ENCODE measurements at regions not wholly inside any gene's neighbourhood (a gene's known extent, or its start where the extent isn't known, plus 50 kb on each side); places are given as distances from the start of the nearest gene placed in this dataset.

DNA sequence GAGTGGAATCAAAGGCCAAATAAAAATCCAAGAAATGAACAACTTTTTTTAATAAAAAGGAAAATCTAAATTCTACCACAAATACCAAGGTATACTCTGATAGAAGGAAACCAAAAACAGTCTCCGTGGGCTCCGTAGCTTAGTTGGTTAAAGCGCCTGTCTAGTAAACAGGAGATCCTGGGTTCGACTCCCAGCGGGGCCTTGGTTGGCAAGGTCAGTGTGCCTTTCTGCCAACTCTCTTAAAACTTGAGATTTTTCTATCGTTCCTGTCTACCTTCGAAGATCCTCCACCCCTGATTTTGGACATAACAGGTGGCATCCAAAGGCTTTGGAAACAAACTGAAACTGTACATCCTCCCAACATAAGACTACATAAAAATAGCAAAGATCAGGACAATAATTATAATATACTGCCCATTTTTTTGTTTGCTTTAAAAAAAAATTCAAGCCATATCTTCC lies 197.9 kb downstream of the TRIM27 start:
- no peak for DNase-seq (ENCODE audit: low spot score)
- TF ChIP-seq, protein P1, sequence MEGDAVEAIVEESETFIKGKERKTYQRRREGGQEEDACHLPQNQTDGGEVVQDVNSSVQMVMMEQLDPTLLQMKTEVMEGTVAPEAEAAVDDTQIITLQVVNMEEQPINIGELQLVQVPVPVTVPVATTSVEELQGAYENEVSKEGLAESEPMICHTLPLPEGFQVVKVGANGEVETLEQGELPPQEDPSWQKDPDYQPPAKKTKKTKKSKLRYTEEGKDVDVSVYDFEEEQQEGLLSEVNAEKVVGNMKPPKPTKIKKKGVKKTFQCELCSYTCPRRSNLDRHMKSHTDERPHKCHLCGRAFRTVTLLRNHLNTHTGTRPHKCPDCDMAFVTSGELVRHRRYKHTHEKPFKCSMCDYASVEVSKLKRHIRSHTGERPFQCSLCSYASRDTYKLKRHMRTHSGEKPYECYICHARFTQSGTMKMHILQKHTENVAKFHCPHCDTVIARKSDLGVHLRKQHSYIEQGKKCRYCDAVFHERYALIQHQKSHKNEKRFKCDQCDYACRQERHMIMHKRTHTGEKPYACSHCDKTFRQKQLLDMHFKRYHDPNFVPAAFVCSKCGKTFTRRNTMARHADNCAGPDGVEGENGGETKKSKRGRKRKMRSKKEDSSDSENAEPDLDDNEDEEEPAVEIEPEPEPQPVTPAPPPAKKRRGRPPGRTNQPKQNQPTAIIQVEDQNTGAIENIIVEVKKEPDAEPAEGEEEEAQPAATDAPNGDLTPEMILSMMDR (IDR thresholded peaks at IDR 0.05; ENCODE audit: poor library complexity): no peak
- TF ChIP-seq EZH2phosphoT487 (IDR thresholded peaks at IDR 0.05; ENCODE audit: low read depth, severe bottlenecking, unreplicated experiment) (no peak), EZH2 (IDR thresholded peaks at IDR 0.05; ENCODE audit: borderline replicate concordance) (no peak)
- H3K27ac ChIP-seq: no peak overlapping the region
- no peaks in the 10 kb centered on the region for H3K9me2 ChIP-seq (replicated peaks; ENCODE audit: insufficient read depth)
- no peaks in the 10 kb centered on the region for H3K9me3 ChIP-seq (ENCODE audit: low read depth)
- no peaks in the 10 kb centered on the region for H3K4me1 ChIP-seq (ENCODE audit: insufficient read depth)
- H4K20me1 ChIP-seq (ENCODE audit: insufficient read depth, poor library complexity, severe bottlenecking): no peaks in the 10 kb centered on the region
- peaks cover 36% of the 10 kb centered on the region for H3K27me3 ChIP-seq
- WGBS (ENCODE audit: low lambda C conversion rate, missing lambda C conversion rate): 36% methylated on average over 7 of the region's 7 CpGs
- no peak overlapping the region for H3K4me3 ChIP-seq
- no peak overlapping the region for H2AFZ ChIP-seq
- no peak overlapping the region for H3K4me2 ChIP-seq
- H3K36me3 ChIP-seq (replicated peaks; ENCODE audit: insufficient read depth, low read depth): no peaks in the 10 kb centered on the region
- H3K79me2 ChIP-seq: no peaks in the 10 kb centered on the region

DNA sequence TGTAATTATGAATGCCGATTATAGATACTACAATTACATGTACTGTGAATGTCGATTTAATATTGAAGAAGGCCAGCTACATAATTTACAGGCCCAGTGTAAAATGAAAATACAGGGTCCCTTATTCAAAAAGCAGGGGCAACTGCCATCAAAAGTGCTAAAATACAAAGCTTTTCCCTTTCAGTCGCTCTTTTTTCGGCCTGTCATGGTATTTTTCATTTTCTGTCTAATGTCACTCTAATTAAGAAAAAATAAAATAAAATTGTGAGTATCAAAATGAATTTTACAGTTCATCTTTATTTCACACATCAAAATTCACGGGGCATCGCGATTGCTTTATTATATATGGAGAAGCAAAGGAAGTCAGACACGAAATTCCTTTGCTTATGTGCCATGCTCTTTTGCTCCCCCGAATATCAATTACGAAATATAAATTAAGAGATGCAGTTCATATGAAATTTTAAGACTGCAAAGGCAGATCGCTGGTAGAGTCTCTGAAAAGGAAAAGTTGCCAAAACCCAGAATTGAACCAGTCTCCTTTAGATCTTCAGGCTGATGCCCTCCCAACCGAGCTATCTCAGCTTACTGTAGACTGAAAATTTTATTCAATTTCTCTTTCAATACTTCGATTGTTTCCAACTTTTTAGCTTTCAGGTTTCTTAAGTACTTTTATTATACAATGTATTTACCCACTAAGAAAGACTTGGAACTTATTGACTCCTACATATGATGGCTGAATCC lies 197.0 kb downstream of the TRIM27 start:
- H3K4me3 ChIP-seq: no peak overlapping the region
- H3K4me1 ChIP-seq (ENCODE audit: insufficient read depth): no peaks in the 10 kb centered on the region
- H3K79me2 ChIP-seq: no peaks in the 10 kb centered on the region
- H3K36me3 ChIP-seq (replicated peaks; ENCODE audit: insufficient read depth, low read depth): no peaks in the 10 kb centered on the region
- no peaks in the 10 kb centered on the region for H4K20me1 ChIP-seq (ENCODE audit: insufficient read depth, poor library complexity, severe bottlenecking)
- H3K9me3 ChIP-seq (ENCODE audit: low read depth): no peaks in the 10 kb centered on the region
- DNase-seq (ENCODE audit: low spot score): no peak
- H3K4me2 ChIP-seq: no peak overlapping the region
- 85% methylated on average over 13 of the region's 13 CpGs for WGBS (ENCODE audit: low lambda C conversion rate, missing lambda C conversion rate)
- no peaks in the 10 kb centered on the region for H3K9me2 ChIP-seq (replicated peaks; ENCODE audit: insufficient read depth)
- TF ChIP-seq EZH2phosphoT487 (IDR thresholded peaks at IDR 0.05; ENCODE audit: low read depth, severe bottlenecking, unreplicated experiment) (no peak), EZH2 (IDR thresholded peaks at IDR 0.05; ENCODE audit: borderline replicate concordance) (no peak)
- TF ChIP-seq, protein P1 (IDR thresholded peaks at IDR 0.05; ENCODE audit: poor library complexity): no peak
- no peak overlapping the region for H2AFZ ChIP-seq
- H3K27ac ChIP-seq: no peak overlapping the region
- H3K27me3 ChIP-seq: peaks cover 36% of the 10 kb centered on the region

DNA sequence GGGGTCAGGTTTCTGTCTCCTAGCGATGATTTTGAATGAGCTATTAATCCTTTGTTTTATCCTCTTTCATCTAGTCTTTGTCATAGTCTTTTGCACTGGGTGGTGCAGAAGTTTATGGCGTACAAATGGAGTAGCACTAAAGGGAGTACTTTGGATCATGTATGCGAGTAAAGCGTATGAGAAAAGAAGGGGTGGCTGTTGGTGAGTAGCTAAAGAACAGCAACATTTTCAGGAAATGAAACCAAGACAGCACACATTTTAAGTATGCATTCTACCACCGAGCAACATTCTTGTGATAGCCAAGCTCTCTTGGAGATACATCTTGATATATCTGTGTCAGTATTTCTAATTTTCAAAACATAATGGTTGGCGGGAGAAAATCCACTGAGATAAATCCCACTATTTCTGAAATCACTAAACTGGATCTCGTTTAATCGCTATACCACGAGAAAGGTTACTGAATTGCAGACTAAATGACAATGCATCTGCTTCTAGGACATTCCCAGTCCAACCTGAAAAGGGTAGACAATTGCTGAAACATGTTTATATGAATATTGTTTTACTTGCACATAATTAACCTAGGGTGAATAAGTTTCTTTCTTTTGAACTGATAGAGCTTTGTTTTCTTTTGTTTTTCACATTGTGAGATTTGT lies 196.1 kb downstream of the TRIM27 start:
- H3K79me2 ChIP-seq: no peaks in the 10 kb centered on the region
- H3K4me2 ChIP-seq: peak overlapping the region; percentile 79
- 87% methylated on average over 9 of the region's 9 CpGs for WGBS (ENCODE audit: low lambda C conversion rate, missing lambda C conversion rate)
- H3K9me3 ChIP-seq (ENCODE audit: low read depth): no peaks in the 10 kb centered on the region
- TF ChIP-seq EZH2 (IDR thresholded peaks at IDR 0.05; ENCODE audit: borderline replicate concordance) (no peak), EZH2phosphoT487 (IDR thresholded peaks at IDR 0.05; ENCODE audit: low read depth, severe bottlenecking, unreplicated experiment) (no peak)
- TF ChIP-seq, protein P1 (IDR thresholded peaks at IDR 0.05; ENCODE audit: poor library complexity): no peak
- no peak overlapping the region for H3K27ac ChIP-seq
- no peaks in the 10 kb centered on the region for H4K20me1 ChIP-seq (ENCODE audit: insufficient read depth, poor library complexity, severe bottlenecking)
- no peaks in the 10 kb centered on the region for H3K4me1 ChIP-seq (ENCODE audit: insufficient read depth)
- no peak for DNase-seq (ENCODE audit: low spot score)
- H3K27me3 ChIP-seq: peaks cover 43% of the 10 kb centered on the region
- peak overlapping the region; percentile 97 for H2AFZ ChIP-seq
- H3K36me3 ChIP-seq (replicated peaks; ENCODE audit: insufficient read depth, low read depth): no peaks in the 10 kb centered on the region
- H3K4me3 ChIP-seq: no peak overlapping the region
- no peaks in the 10 kb centered on the region for H3K9me2 ChIP-seq (replicated peaks; ENCODE audit: insufficient read depth)

Measured in hepatocyte (in vitro differentiated cells).